Endodermal cell (in vitro differentiated cells): ENCODE measurements at regions not wholly inside any gene's neighbourhood (a gene's known extent, or its start where the extent isn't known, plus 50 kb on each side); places are given as distances from the start of the nearest gene placed in this dataset.

Experiments used
- DNase-seq: peaks from one replicate; pipeline ENCODE4 v3.0.0-alpha.2; 2017
- H3K27ac ChIP-seq: 2 replicates; pipeline ENCODE4 v1.5.1; 2013; ENCODE audit warnings: mild to moderate bottlenecking, low read depth, low read length, moderate library complexity
- H3K27me3 ChIP-seq: 2 replicates; pipeline ENCODE4 v1.6.1; 2013; ENCODE audit warnings: mild to moderate bottlenecking, low read length, moderate library complexity; ENCODE audit not compliant: insufficient read depth, control insufficient read depth, poor library complexity, severe bottlenecking
- H3K36me3 ChIP-seq: 2 replicates; pipeline ENCODE4 v1.7.0; 2013; ENCODE audit warnings: mild to moderate bottlenecking, low read length, moderate library complexity; ENCODE audit not compliant: control insufficient read depth, insufficient read depth
- H3K4me1 ChIP-seq: one replicate; pipeline ENCODE4 v1.7.0; 2013; ENCODE audit warnings: low read length; ENCODE audit not compliant: control insufficient read depth, insufficient read depth
- H3K4me3 ChIP-seq: 2 replicates; pipeline ENCODE4 v1.5.1; 2013; ENCODE audit warnings: mild to moderate bottlenecking, low read length, moderate library complexity
- H3K9ac ChIP-seq: 2 replicates; pipeline ENCODE4 v1.6.1; 2013; ENCODE audit warnings: mild to moderate bottlenecking, low read length, moderate library complexity; ENCODE audit not compliant: poor library complexity, severe bottlenecking; ENCODE audit errors: extremely low read depth
- H3K9me3 ChIP-seq: 2 replicates; pipeline ENCODE4 v1.6.1; 2013; ENCODE audit warnings: mild to moderate bottlenecking, low read length, moderate library complexity; ENCODE audit not compliant: control insufficient read depth
- H3K27ac Mint-ChIP-seq: 2 replicates; pipeline ENCODE4 v1.8.0; 2020; ENCODE audit warnings: mixed read lengths
- H3K27me3 Mint-ChIP-seq: 2 replicates; pipeline ENCODE4 v1.8.0; 2021; ENCODE audit warnings: mild to moderate bottlenecking, mixed read lengths; ENCODE audit not compliant: insufficient read depth
- H3K36me3 Mint-ChIP-seq: 2 replicates; pipeline ENCODE4 v1.8.0; 2020; ENCODE audit warnings: low read depth, mixed read lengths
- H3K4me1 Mint-ChIP-seq: 2 replicates; pipeline ENCODE4 v1.8.0; 2020; ENCODE audit warnings: mixed read lengths
- H3K4me3 Mint-ChIP-seq: 2 replicates; pipeline ENCODE4 v1.8.0; 2020; ENCODE audit warnings: mild to moderate bottlenecking, moderate library complexity, mixed read lengths
- H3K9me3 Mint-ChIP-seq: 2 replicates; pipeline ENCODE4 v1.8.0; 2020; ENCODE audit warnings: mild to moderate bottlenecking, mixed read lengths
- CTCF ChIP-seq: fragments of 200-600 bp; sonication (generic); conservative IDR thresholded peaks from 2 replicates; pipeline ENCODE4 v1.5.0; 2021; ENCODE audit warnings: antibody characterized with exemption, mild to moderate bottlenecking
- WGBS, 2 experiments: methylation state at CpG; one replicate each; pipeline versions ENCODE4 v1.1.5 to v1.1.7; 2013; ENCODE audit warnings: missing lambda C conversion rate in 2 of 2, mixed read lengths in 1 of 2; ENCODE audit not compliant: insufficient coverage in 1 of 2, insufficient read length in 1 of 2; 5-methylcytosine and 5-hydroxymethylcytosine counted together

GRCh38 chr10:29761916-29762315 lies 127.1 kb upstream of the SVIL start:
- H3K27me3 ChIP-seq: no peaks in the 10 kb centered on the region
- H3K4me1 ChIP-seq: peaks cover 12% of the 10 kb centered on the region
- Mint-ChIP-seq H3K4me3 (no peak overlapping the region), H3K36me3 (no peaks in the 10 kb centered on the region), H3K27ac (no peak overlapping the region), H3K4me1 (peaks cover 17% of the 10 kb centered on the region), H3K9me3 (no peaks in the 10 kb centered on the region), H3K27me3 (no peaks in the 10 kb centered on the region)
- no peak overlapping the region for H3K9ac ChIP-seq
- no peak overlapping the region for H3K27ac ChIP-seq
- no peak for TF ChIP-seq CTCF
- WGBS, 2 experiments: 92 to 95% methylated on average over 3 to 5 of the region's 5 CpGs
- no peaks in the 10 kb centered on the region for H3K9me3 ChIP-seq
- no peak for DNase-seq
- no peaks in the 10 kb centered on the region for H3K36me3 ChIP-seq
- H3K4me3 ChIP-seq: no peak overlapping the region

DNA sequence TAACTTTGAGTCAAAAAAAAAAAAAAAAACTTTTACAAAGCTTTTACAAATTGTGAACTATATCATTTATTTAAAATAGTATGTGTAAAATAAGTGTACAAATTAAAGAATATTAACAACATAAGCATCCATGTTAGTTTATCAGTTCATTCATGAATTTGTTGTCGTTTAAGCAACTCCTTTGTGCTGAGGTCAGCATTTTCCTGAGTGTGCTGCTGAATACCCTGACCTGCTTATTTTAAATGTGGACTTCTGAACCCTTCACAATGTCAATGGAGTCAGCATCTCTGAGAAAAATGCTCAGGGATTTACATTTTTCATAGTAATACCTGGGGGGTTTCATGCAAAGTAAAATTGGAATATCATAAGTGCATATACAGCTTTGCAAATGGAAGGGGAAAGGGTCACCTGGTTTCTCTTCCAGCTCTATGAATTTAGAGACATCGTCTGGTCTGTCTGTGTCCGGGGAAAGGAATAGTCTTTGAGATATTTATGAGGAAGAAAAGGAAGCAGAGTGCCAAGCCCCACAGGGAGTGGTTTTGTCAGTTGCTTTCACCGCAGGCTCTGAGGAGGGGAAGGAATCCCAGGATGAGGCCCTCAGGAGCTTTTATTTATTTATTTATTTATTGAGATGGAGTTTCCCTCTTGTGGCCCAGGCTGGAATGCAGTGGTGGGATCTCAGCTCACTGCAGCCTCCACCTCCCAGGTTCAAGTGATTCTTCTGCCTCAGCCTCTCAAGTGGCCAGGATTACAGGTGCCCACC lies 125.5 kb upstream of the SVIL start:
- Mint-ChIP-seq H3K9me3 (no peaks in the 10 kb centered on the region), H3K36me3 (no peaks in the 10 kb centered on the region), H3K27ac (no peak overlapping the region), H3K4me3 (no peak overlapping the region), H3K4me1 (peaks cover 26% of the 10 kb centered on the region), H3K27me3 (no peaks in the 10 kb centered on the region)
- Histone ChIP-seq H3K4me3 (no peak overlapping the region), H3K36me3 (no peaks in the 10 kb centered on the region), H3K27ac (no peak overlapping the region), H3K9ac (no peak overlapping the region), H3K4me1 (peaks cover 4% of the 10 kb centered on the region), H3K27me3 (no peaks in the 10 kb centered on the region), H3K9me3 (no peaks in the 10 kb centered on the region)
- 76 to 92% methylated on average over 2 to 4 of the region's 4 CpGs for WGBS, 2 experiments
- no peak for DNase-seq
- TF ChIP-seq CTCF: peak; percentile 22

GRCh38 chr10:29757551-29758297 lies 123.0 kb upstream of the SVIL start:
- Mint-ChIP-seq H3K4me1 (peaks cover 24% of the 10 kb centered on the region), H3K27me3 (no peaks in the 10 kb centered on the region), H3K36me3 (no peaks in the 10 kb centered on the region), H3K4me3 (no peak overlapping the region), H3K27ac (no peak overlapping the region), H3K9me3 (no peaks in the 10 kb centered on the region)
- DNase-seq: no peak
- WGBS, 2 experiments: 88 to 89% methylated on average over 5 to 8 of the region's 9 CpGs
- H3K9ac ChIP-seq: no peak overlapping the region
- no peaks in the 10 kb centered on the region for H3K27me3 ChIP-seq
- no peak overlapping the region for H3K27ac ChIP-seq
- no peak overlapping the region for H3K4me3 ChIP-seq
- H3K36me3 ChIP-seq: no peaks in the 10 kb centered on the region
- TF ChIP-seq CTCF: no peak
- peaks cover 6% of the 10 kb centered on the region for H3K4me1 ChIP-seq
- H3K9me3 ChIP-seq: no peaks in the 10 kb centered on the region
